ENCODE measurements at regions not wholly inside any gene's neighbourhood (a gene's known extent, or its start where the extent isn't known, plus 50 kb on each side); places are given as distances from the start of the nearest gene placed in this dataset.

DNA sequence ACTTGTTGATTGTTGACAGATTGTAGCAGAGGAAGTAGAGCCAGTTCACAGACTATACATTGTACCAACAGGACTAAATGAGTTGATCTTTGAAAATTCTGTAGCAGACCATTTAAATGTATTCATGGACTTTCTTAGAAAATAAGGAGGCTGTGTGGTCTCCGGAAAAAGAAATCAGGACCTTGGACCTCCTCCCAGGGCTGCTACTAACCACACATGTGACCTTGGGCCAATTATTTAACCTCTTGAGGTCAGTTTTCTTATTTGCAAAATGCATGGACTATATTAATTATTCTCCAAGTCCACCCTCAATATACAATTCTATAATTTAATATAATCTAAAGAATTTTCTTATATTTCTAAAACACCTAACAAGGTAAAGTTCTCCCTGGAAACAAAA lies 492.0 kb upstream of the JAG1 start:
- Histone ChIP-seq H3K4me1 (ENCODE audit: control insufficient read depth, insufficient read depth, low read length) (no peaks in the 10 kb centered on the region), H3K4me3 (ENCODE audit: low read depth in 2 of 2, low read length in 2 of 2) (no peak overlapping the region), H3K36me3 (ENCODE audit: control insufficient read depth, insufficient read depth, low read length) (no peaks in the 10 kb centered on the region), H3K27me3 (ENCODE audit: control insufficient read depth, insufficient read depth, low read length) (no peaks in the 10 kb centered on the region), H3K9me3 (ENCODE audit: control insufficient read depth, insufficient read depth, low read depth, low read length) (no peaks in the 10 kb centered on the region), H3K27ac (ENCODE audit: low read length) (no peak overlapping the region)
- POLR2A ChIA-PET = no interaction called here
- DNase-seq (ENCODE audit: low read depth, low spot score) = no peak
- no peak for ATAC-seq
- no TSS peak for BruUV-seq (replicated peaks)
- TF ChIP-seq, protein P1, sequence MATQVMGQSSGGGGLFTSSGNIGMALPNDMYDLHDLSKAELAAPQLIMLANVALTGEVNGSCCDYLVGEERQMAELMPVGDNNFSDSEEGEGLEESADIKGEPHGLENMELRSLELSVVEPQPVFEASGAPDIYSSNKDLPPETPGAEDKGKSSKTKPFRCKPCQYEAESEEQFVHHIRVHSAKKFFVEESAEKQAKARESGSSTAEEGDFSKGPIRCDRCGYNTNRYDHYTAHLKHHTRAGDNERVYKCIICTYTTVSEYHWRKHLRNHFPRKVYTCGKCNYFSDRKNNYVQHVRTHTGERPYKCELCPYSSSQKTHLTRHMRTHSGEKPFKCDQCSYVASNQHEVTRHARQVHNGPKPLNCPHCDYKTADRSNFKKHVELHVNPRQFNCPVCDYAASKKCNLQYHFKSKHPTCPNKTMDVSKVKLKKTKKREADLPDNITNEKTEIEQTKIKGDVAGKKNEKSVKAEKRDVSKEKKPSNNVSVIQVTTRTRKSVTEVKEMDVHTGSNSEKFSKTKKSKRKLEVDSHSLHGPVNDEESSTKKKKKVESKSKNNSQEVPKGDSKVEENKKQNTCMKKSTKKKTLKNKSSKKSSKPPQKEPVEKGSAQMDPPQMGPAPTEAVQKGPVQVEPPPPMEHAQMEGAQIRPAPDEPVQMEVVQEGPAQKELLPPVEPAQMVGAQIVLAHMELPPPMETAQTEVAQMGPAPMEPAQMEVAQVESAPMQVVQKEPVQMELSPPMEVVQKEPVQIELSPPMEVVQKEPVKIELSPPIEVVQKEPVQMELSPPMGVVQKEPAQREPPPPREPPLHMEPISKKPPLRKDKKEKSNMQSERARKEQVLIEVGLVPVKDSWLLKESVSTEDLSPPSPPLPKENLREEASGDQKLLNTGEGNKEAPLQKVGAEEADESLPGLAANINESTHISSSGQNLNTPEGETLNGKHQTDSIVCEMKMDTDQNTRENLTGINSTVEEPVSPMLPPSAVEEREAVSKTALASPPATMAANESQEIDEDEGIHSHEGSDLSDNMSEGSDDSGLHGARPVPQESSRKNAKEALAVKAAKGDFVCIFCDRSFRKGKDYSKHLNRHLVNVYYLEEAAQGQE (IDR thresholded peaks at IDR 0.05; ENCODE audit: insufficient read depth in 1 of 2, low read depth in 2 of 2, low read length in 1 of 2) = no peak
- TF ChIP-seq TCF7L2 (IDR thresholded peaks at IDR 0.05; ENCODE audit: low read depth, low read length) = no peak
- in situ Hi-C loops (cut with HindIII; ENCODE audit: low pct_unique_long_range_greater_than_20kb, low sequenced_read_pairs) = no loop called here
- CTCF ChIA-PET = no interaction called here
- intact Hi-C loops (cut with micrococcal nuclease; ENCODE audit: unreplicated experiment) = no loop called here

DNA sequence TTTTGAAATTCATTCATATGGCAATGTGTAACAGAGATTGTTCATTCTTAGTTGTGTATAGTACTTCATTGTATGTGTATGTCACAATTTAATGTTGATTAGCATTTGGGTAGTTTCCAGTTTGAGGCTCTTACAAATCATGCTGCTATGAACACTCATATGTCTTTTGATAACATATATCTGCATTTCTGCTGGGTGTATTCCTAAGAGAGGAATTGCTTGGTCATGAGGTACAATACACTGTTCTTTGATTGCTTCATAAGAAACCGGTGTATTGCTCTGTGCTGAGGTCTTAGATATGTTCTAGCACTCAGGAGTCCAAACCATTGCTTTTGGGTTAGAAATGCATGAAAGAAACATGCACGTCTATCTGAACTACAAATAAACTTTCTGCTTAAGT lies 492.9 kb upstream of the JAG1 start:
- ChIA-PET POLR2A (no interaction called here), CTCF (no interaction called here)
- intact Hi-C loops (cut with micrococcal nuclease; ENCODE audit: unreplicated experiment) = no loop called here

DNA sequence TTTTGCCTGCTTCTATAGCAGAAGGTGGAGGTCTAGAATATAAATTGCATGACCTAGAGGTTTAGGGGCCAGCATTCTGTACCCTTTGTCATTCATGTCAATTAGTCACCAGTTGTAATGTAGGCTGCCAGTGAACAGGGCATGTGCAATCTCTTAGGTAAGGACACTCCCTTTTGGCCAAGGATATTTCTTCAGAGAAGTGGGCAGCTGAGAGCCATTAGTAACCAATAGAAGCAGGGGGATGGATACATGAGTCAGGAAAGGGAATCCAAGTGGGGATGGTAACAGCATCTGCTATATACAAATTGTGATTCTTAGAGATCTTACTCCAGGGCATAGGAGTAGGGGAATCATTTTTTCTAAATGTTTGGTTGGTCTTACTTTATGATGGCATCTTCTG lies 494.2 kb upstream of the JAG1 start:
- in situ Hi-C loops (cut with HindIII; ENCODE audit: low pct_unique_long_range_greater_than_20kb, low sequenced_read_pairs) (no loop called here), intact Hi-C loops (cut with micrococcal nuclease; ENCODE audit: unreplicated experiment) (no loop called here)
- DNase-seq (ENCODE audit: low read depth, low spot score) = no peak
- ChIA-PET CTCF (no interaction called here), POLR2A (no interaction called here)
- no peak for ATAC-seq
- no peaks in the 10 kb centered on the region for H3K27me3 ChIP-seq (ENCODE audit: control insufficient read depth, insufficient read depth, low read length)
- BruUV-seq (replicated peaks) = no TSS peak
- H3K4me1 ChIP-seq (ENCODE audit: control insufficient read depth, insufficient read depth, low read length) = no peaks in the 10 kb centered on the region
- no peaks in the 10 kb centered on the region for H3K36me3 ChIP-seq (ENCODE audit: control insufficient read depth, insufficient read depth, low read length)
- no peaks in the 10 kb centered on the region for H3K9me3 ChIP-seq (ENCODE audit: control insufficient read depth, insufficient read depth, low read depth, low read length)
- TF ChIP-seq POLR2AphosphoS5 (IDR thresholded peaks at IDR 0.05; ENCODE audit: low read depth, low read length) = no peak
- TF ChIP-seq SIN3A (IDR thresholded peaks at IDR 0.05; ENCODE audit: borderline replicate concordance, insufficient read depth, low read depth, low read length) = no peak
- no peak for TF ChIP-seq TCF7L2 (IDR thresholded peaks at IDR 0.05; ENCODE audit: low read depth, low read length)
- TF ChIP-seq, protein P2, sequence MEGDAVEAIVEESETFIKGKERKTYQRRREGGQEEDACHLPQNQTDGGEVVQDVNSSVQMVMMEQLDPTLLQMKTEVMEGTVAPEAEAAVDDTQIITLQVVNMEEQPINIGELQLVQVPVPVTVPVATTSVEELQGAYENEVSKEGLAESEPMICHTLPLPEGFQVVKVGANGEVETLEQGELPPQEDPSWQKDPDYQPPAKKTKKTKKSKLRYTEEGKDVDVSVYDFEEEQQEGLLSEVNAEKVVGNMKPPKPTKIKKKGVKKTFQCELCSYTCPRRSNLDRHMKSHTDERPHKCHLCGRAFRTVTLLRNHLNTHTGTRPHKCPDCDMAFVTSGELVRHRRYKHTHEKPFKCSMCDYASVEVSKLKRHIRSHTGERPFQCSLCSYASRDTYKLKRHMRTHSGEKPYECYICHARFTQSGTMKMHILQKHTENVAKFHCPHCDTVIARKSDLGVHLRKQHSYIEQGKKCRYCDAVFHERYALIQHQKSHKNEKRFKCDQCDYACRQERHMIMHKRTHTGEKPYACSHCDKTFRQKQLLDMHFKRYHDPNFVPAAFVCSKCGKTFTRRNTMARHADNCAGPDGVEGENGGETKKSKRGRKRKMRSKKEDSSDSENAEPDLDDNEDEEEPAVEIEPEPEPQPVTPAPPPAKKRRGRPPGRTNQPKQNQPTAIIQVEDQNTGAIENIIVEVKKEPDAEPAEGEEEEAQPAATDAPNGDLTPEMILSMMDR (IDR thresholded peaks at IDR 0.05) = no peak
- TF ChIP-seq, protein P1 (IDR thresholded peaks at IDR 0.05; ENCODE audit: insufficient read depth in 1 of 2, low read depth in 2 of 2, low read length in 1 of 2) = no peak
- no peak overlapping the region for H3K27ac ChIP-seq (ENCODE audit: low read length)
- no peak overlapping the region for H3K4me3 ChIP-seq (ENCODE audit: low read depth in 2 of 2, low read length in 2 of 2)

More for the DNA sequence above, 492.9 kb upstream of the JAG1 start:
- Histone ChIP-seq H3K4me1 (ENCODE audit: control insufficient read depth, insufficient read depth, low read length) (no peaks in the 10 kb centered on the region), H3K27me3 (ENCODE audit: control insufficient read depth, insufficient read depth, low read length) (no peaks in the 10 kb centered on the region), H3K36me3 (ENCODE audit: control insufficient read depth, insufficient read depth, low read length) (no peaks in the 10 kb centered on the region), H3K4me3 (ENCODE audit: low read depth in 2 of 2, low read length in 2 of 2) (no peak overlapping the region), H3K9me3 (ENCODE audit: control insufficient read depth, insufficient read depth, low read depth, low read length) (no peaks in the 10 kb centered on the region), H3K27ac (ENCODE audit: low read length) (no peak overlapping the region)
- in situ Hi-C loops (cut with HindIII; ENCODE audit: low pct_unique_long_range_greater_than_20kb, low sequenced_read_pairs) = no loop called here
- ATAC-seq (no peak), DNase-seq (ENCODE audit: low read depth, low spot score) (no peak)
- BruUV-seq (replicated peaks) = no TSS peak
- TF ChIP-seq, protein P1 (IDR thresholded peaks at IDR 0.05; ENCODE audit: insufficient read depth in 1 of 2, low read depth in 2 of 2, low read length in 1 of 2) = no peak

Data from Panc1 (cell line).